ENCODE measurements at regions not wholly inside any gene's neighbourhood (a gene's known extent, or its start where the extent isn't known, plus 50 kb on each side); places are given as distances from the start of the nearest gene placed in this dataset.

DNA sequence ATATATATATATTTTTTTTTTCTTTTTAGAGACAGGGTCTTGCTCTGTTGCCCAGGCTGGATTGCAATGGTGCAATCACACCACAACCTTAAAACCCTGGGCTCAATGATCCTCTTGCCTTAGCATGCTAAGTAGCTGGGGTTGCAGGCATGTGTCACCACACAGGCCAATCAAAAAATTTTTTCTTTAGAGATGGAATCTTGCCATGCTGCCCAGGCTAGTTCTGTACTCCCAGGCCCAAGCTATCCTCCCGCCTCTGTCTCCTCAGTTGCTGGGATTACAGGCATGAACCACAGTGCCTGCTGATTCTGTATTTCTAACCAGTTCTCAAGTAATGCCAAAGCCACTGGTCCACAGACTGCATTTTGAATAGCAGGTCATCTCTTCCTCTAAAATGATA lies 291.3 kb upstream of the ZPLD1 start:
- no peaks in the 10 kb centered on the region for H3K9me3 ChIP-seq (replicated peaks in 1 of 2; ENCODE audit: control insufficient read depth in 2 of 2, insufficient read depth in 1 of 2, low read depth in 1 of 2, low read length in 2 of 2)
- H4K91ac ChIP-seq (ENCODE audit: low read depth, low read length, poor library complexity), result no peak overlapping the region
- no CpG with 5 or more reads among the region's 1 CpG for WGBS, 2 donors (ENCODE audit: extremely low coverage in 2 of 2, insufficient read length in 2 of 2, insufficient replicate concordance in 1 of 2)
- no peak overlapping the region for H2BK5ac ChIP-seq (ENCODE audit: low read length)
- no peaks in the 10 kb centered on the region for H3K27me3 ChIP-seq (ENCODE audit: control insufficient read depth in 3 of 3, insufficient read depth in 3 of 3, low read depth in 1 of 3, low read length in 3 of 3)
- H2BK120ac ChIP-seq (ENCODE audit: low read depth, low read length), result no peak overlapping the region
- H3K14ac ChIP-seq (ENCODE audit: low read length), result no peak overlapping the region
- no peak overlapping the region for H3K9ac ChIP-seq (ENCODE audit: low read depth, low read length, poor library complexity)
- H2BK12ac ChIP-seq (ENCODE audit: low read length), result no peak overlapping the region
- H3K18ac ChIP-seq (ENCODE audit: low read length), result no peak overlapping the region
- H3K23ac ChIP-seq (ENCODE audit: low read depth, low read length, poor library complexity), result no peak overlapping the region
- no peak for DNase-seq (ENCODE audit: low spot score)
- no peaks in the 10 kb centered on the region for H3K36me3 ChIP-seq (replicated peaks in 1 of 2; ENCODE audit: control insufficient read depth in 2 of 2, insufficient read depth in 2 of 2, low read length in 2 of 2)
- H2AK5ac ChIP-seq (ENCODE audit: low read depth, low read length), result no peak overlapping the region
- no peaks in the 10 kb centered on the region for H3K79me1 ChIP-seq (ENCODE audit: low read depth, low read length)
- H3K27ac ChIP-seq (replicated peaks; ENCODE audit: low read length), result no peak overlapping the region
- no peak overlapping the region for H2BK15ac ChIP-seq (ENCODE audit: low read length)
- no peak overlapping the region for H2AFZ ChIP-seq (ENCODE audit: low read length)
- no peak overlapping the region for H3K4me3 ChIP-seq (ENCODE audit: low read length in 2 of 2)
- H4K8ac ChIP-seq (ENCODE audit: low read depth, low read length), result no peak overlapping the region
- no peak overlapping the region for H3K4me2 ChIP-seq (ENCODE audit: insufficient read depth, low read length, poor library complexity, severe bottlenecking)
- no peak overlapping the region for H3K4ac ChIP-seq (ENCODE audit: low read length)
- H3K4me1 ChIP-seq (ENCODE audit: control insufficient read depth in 2 of 2, insufficient read depth in 1 of 2, low read depth in 1 of 2, low read length in 2 of 2), result no peaks in the 10 kb centered on the region

DNA sequence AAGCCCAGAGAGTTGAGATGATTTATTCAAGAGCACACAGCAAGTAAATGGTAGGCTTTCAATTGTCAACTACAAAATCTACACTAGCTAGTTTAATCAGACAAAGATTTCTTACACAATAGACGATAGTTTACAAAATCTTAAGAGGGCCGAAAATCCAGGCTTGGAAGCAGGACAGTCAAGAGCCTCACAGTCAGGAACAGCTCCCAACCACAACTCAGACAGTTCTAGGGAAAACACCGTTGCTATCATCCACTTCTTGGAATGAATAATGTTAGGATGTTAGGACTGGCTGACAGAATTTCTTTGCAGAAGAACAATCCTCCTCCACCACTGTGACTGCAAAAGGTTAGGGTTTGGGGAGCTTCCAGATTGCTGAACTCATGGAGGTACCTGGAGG lies 290.8 kb upstream of the ZPLD1 start:
- Histone ChIP-seq H3K27ac (replicated peaks; ENCODE audit: low read length) (no peak overlapping the region), H2BK5ac (ENCODE audit: low read length) (no peak overlapping the region), H2BK12ac (ENCODE audit: low read length) (no peak overlapping the region), H3K36me3 (replicated peaks in 1 of 2; ENCODE audit: control insufficient read depth in 2 of 2, insufficient read depth in 2 of 2, low read length in 2 of 2) (no peaks in the 10 kb centered on the region), H2BK15ac (ENCODE audit: low read length) (no peak overlapping the region), H4K8ac (ENCODE audit: low read depth, low read length) (no peak overlapping the region), H3K27me3 (ENCODE audit: control insufficient read depth in 3 of 3, insufficient read depth in 3 of 3, low read depth in 1 of 3, low read length in 3 of 3) (no peaks in the 10 kb centered on the region), H2AK5ac (ENCODE audit: low read depth, low read length) (no peak overlapping the region), H3K23ac (ENCODE audit: low read depth, low read length, poor library complexity) (no peak overlapping the region), H3K4me3 (ENCODE audit: low read length in 2 of 2) (no peak overlapping the region), H4K91ac (ENCODE audit: low read depth, low read length, poor library complexity) (no peak overlapping the region), H3K4me1 (ENCODE audit: control insufficient read depth in 2 of 2, insufficient read depth in 1 of 2, low read depth in 1 of 2, low read length in 2 of 2) (no peaks in the 10 kb centered on the region), H3K4me2 (ENCODE audit: insufficient read depth, low read length, poor library complexity, severe bottlenecking) (no peak overlapping the region), H3K9me3 (replicated peaks in 1 of 2; ENCODE audit: control insufficient read depth in 2 of 2, insufficient read depth in 1 of 2, low read depth in 1 of 2, low read length in 2 of 2) (no peaks in the 10 kb centered on the region), H3K18ac (ENCODE audit: low read length) (no peak overlapping the region), H3K14ac (ENCODE audit: low read length) (no peak overlapping the region), H2AFZ (ENCODE audit: low read length) (no peak overlapping the region), H2BK120ac (ENCODE audit: low read depth, low read length) (no peak overlapping the region), H3K9ac (ENCODE audit: low read depth, low read length, poor library complexity) (no peak overlapping the region), H3K79me1 (ENCODE audit: low read depth, low read length) (no peaks in the 10 kb centered on the region), H3K4ac (ENCODE audit: low read length) (no peak overlapping the region)
- DNase-seq (ENCODE audit: low spot score), result no peak
- WGBS, 2 donors (ENCODE audit: extremely low coverage in 2 of 2, insufficient read length in 2 of 2, insufficient replicate concordance in 1 of 2), result no CpG with 5 or more reads among the region's 3 CpGs

DNA sequence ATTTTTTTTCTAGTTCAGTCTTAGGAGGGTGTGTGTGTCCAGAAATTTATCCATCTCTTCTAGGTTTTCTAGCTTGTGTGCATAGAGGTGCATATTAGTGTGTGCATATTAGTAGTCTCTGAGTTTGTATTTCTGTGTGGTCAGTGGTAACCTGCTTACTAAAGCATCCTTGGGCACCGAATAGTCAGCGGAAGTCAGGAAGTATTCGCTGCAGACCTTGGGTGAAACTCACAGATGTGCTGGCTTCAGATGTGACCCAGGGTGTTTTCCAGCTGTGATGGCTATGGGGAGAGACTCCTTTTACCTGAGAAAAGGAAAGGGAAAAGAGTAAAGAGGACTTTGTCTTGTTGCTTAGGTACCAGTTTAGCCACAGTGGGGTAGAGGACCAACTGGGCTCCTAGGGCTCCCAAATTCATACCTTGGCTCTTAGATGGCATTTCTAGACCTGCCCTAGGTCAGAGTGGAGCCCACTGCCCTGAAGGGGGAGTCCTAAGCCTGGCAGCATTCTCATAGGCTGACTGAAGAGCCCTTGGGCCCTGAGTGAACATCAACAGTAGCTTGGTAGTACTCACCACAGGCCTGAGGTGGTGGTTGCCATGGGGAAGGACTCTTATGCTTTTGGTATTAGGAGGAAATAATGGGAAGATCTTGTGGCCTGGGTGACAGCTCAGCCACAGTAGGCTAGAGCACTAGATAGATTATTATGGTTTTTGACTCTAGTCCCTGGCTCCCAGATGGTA lies 286.0 kb upstream of the ZPLD1 start:
- Histone ChIP-seq H2BK120ac (ENCODE audit: low read depth, low read length) (no peak overlapping the region), H2BK15ac (ENCODE audit: low read length) (no peak overlapping the region), H3K36me3 (replicated peaks in 1 of 2; ENCODE audit: control insufficient read depth in 2 of 2, insufficient read depth in 2 of 2, low read length in 2 of 2) (no peaks in the 10 kb centered on the region), H4K91ac (ENCODE audit: low read depth, low read length, poor library complexity) (no peak overlapping the region), H3K4me2 (ENCODE audit: insufficient read depth, low read length, poor library complexity, severe bottlenecking) (no peak overlapping the region), H2AK5ac (ENCODE audit: low read depth, low read length) (no peak overlapping the region), H2BK12ac (ENCODE audit: low read length) (no peak overlapping the region), H3K4ac (ENCODE audit: low read length) (no peak overlapping the region), H2BK5ac (ENCODE audit: low read length) (no peak overlapping the region), H3K27ac (replicated peaks; ENCODE audit: low read length) (no peak overlapping the region), H3K4me3 (ENCODE audit: low read length in 2 of 2) (no peak overlapping the region), H3K9ac (ENCODE audit: low read depth, low read length, poor library complexity) (no peak overlapping the region), H4K8ac (ENCODE audit: low read depth, low read length) (no peak overlapping the region), H3K18ac (ENCODE audit: low read length) (no peak overlapping the region), H3K79me1 (ENCODE audit: low read depth, low read length) (no peaks in the 10 kb centered on the region), H3K4me1 (ENCODE audit: control insufficient read depth in 2 of 2, insufficient read depth in 1 of 2, low read depth in 1 of 2, low read length in 2 of 2) (no peaks in the 10 kb centered on the region), H3K23ac (ENCODE audit: low read depth, low read length, poor library complexity) (no peak overlapping the region), H3K9me3 (replicated peaks in 1 of 2; ENCODE audit: control insufficient read depth in 2 of 2, insufficient read depth in 1 of 2, low read depth in 1 of 2, low read length in 2 of 2) (peaks cover 0 to 6% of the 10 kb centered on the region in 2 donors), H2AFZ (ENCODE audit: low read length) (no peak overlapping the region), H3K14ac (ENCODE audit: low read length) (no peak overlapping the region), H3K27me3 (ENCODE audit: control insufficient read depth in 3 of 3, insufficient read depth in 3 of 3, low read depth in 1 of 3, low read length in 3 of 3) (no peaks in the 10 kb centered on the region)
- no CpG with 5 or more reads among the region's 3 CpGs for WGBS, 2 donors (ENCODE audit: extremely low coverage in 2 of 2, insufficient read length in 2 of 2, insufficient replicate concordance in 1 of 2)
- no peak for DNase-seq (ENCODE audit: low spot score)

DNA sequence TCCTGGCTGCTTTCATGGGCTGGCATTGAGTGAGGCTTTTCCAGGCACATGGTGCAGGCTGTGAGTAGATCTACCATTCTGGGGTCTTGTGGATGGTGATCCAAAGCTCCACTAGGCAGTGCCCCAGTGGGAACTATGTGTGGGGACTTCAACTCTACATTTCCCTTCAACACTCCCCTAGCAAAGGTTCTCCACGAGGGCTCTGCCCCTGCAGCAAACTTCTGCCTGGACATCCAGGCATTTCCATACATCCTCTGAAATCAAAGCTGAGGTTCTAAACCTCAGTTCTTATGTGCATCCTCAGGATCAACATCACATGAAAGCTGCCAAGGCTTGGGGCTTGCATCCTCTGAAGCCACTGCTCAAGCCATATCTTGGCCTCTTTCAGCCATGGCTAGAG lies 282.9 kb upstream of the ZPLD1 start:
- no peaks in the 10 kb centered on the region for H3K27me3 ChIP-seq (ENCODE audit: control insufficient read depth in 3 of 3, insufficient read depth in 3 of 3, low read depth in 1 of 3, low read length in 3 of 3)
- no peak overlapping the region for H4K91ac ChIP-seq (ENCODE audit: low read depth, low read length, poor library complexity)
- no peak overlapping the region for H2BK15ac ChIP-seq (ENCODE audit: low read length)
- H3K4me1 ChIP-seq (ENCODE audit: control insufficient read depth in 2 of 2, insufficient read depth in 1 of 2, low read depth in 1 of 2, low read length in 2 of 2), result no peaks in the 10 kb centered on the region
- DNase-seq (ENCODE audit: low spot score), result no peak
- no peak overlapping the region for H3K4me3 ChIP-seq (ENCODE audit: low read length in 2 of 2)
- no peak overlapping the region for H3K23ac ChIP-seq (ENCODE audit: low read depth, low read length, poor library complexity)
- H3K4ac ChIP-seq (ENCODE audit: low read length), result no peak overlapping the region
- H2BK120ac ChIP-seq (ENCODE audit: low read depth, low read length), result no peak overlapping the region
- no peak overlapping the region for H3K9ac ChIP-seq (ENCODE audit: low read depth, low read length, poor library complexity)
- H3K4me2 ChIP-seq (ENCODE audit: insufficient read depth, low read length, poor library complexity, severe bottlenecking), result no peak overlapping the region
- H4K8ac ChIP-seq (ENCODE audit: low read depth, low read length), result no peak overlapping the region
- no peak overlapping the region for H3K14ac ChIP-seq (ENCODE audit: low read length)
- no peak overlapping the region for H2AK5ac ChIP-seq (ENCODE audit: low read depth, low read length)
- WGBS, 2 donors (ENCODE audit: extremely low coverage in 2 of 2, insufficient read length in 2 of 2, insufficient replicate concordance in 1 of 2), result no CpG with 5 or more reads among the region's 1 CpG
- no peak overlapping the region for H2BK5ac ChIP-seq (ENCODE audit: low read length)
- H2AFZ ChIP-seq (ENCODE audit: low read length), result no peak overlapping the region
- H3K36me3 ChIP-seq (replicated peaks in 1 of 2; ENCODE audit: control insufficient read depth in 2 of 2, insufficient read depth in 2 of 2, low read length in 2 of 2), result no peaks in the 10 kb centered on the region
- no peak overlapping the region for H3K27ac ChIP-seq (replicated peaks; ENCODE audit: low read length)
- no peak overlapping the region for H2BK12ac ChIP-seq (ENCODE audit: low read length)
- peaks cover 0 to 6% of the 10 kb centered on the region in 2 donors for H3K9me3 ChIP-seq (replicated peaks in 1 of 2; ENCODE audit: control insufficient read depth in 2 of 2, insufficient read depth in 1 of 2, low read depth in 1 of 2, low read length in 2 of 2)
- no peak overlapping the region for H3K18ac ChIP-seq (ENCODE audit: low read length)
- no peaks in the 10 kb centered on the region for H3K79me1 ChIP-seq (ENCODE audit: low read depth, low read length)
